H9 (cell line): ENCODE measurements at regions not wholly inside any gene's neighbourhood (a gene's known extent, or its start where the extent isn't known, plus 50 kb on each side); places are given as distances from the start of the nearest gene placed in this dataset.

Source experiments
- DNase-seq: peaks from one replicate; pipeline ENCODE4 v3.0.0-alpha.2; 2017
- H2AFZ ChIP-seq: one replicate; pipeline ENCODE4 v1.6.1; 2013; ENCODE audit warnings: mild to moderate bottlenecking, low read length, control low read depth, moderate library complexity
- H2AK5ac ChIP-seq: 2 replicates; pipeline ENCODE4 v1.6.1; 2013; ENCODE audit warnings: low read length, control low read depth, mixed read lengths; ENCODE audit not compliant: insufficient read length
- H2BK120ac ChIP-seq: one replicate; pipeline ENCODE4 v1.6.1; 2013; ENCODE audit warnings: low read depth, mild to moderate bottlenecking, low read length, control low read depth, inconsistent platforms; ENCODE audit not compliant: poor library complexity, severe bottlenecking
- H2BK12ac ChIP-seq: 2 replicates; pipeline ENCODE4 v1.6.1; 2013; ENCODE audit warnings: low read length, control low read depth, mixed read lengths, low read depth; ENCODE audit not compliant: insufficient read length
- H2BK15ac ChIP-seq: 2 replicates; pipeline ENCODE4 v1.6.1; 2013; ENCODE audit warnings: low read depth, low read length, control low read depth
- H2BK20ac ChIP-seq: one replicate; pipeline ENCODE4 v1.6.1; 2013; ENCODE audit warnings: low read depth, mild to moderate bottlenecking, low read length, control low read depth, inconsistent platforms; ENCODE audit not compliant: poor library complexity, severe bottlenecking
- H2BK5ac ChIP-seq: 2 replicates; pipeline ENCODE4 v1.6.1; 2013; ENCODE audit warnings: low read length, control low read depth, mixed read lengths; ENCODE audit not compliant: insufficient read length
- H3K14ac ChIP-seq: 2 replicates; pipeline ENCODE4 v1.6.1; 2013; ENCODE audit warnings: low read length, control low read depth; ENCODE audit not compliant: insufficient read depth
- H3K18ac ChIP-seq: 2 replicates; pipeline ENCODE4 v1.6.1; 2013; ENCODE audit warnings: low read depth, mild to moderate bottlenecking, mixed read lengths, low read length, control low read depth; ENCODE audit not compliant: insufficient read length
- H3K23ac ChIP-seq: 2 replicates; pipeline ENCODE4 v1.6.1; 2013; ENCODE audit warnings: low read length, control low read depth, mixed read lengths, low read depth; ENCODE audit not compliant: insufficient read length
- H3K23me2 ChIP-seq: 2 replicates; pipeline ENCODE4 v1.6.1; 2013; ENCODE audit warnings: low read depth, mild to moderate bottlenecking, mixed read lengths, low read length, control low read depth; ENCODE audit not compliant: insufficient read length, poor library complexity, severe bottlenecking
- H3K27ac ChIP-seq: 2 replicates; pipeline ENCODE4 v1.5.1; 2013; ENCODE audit warnings: low read length, control low read depth, mixed read lengths, low read depth; ENCODE audit not compliant: insufficient read length
- H3K27me3 ChIP-seq: 2 replicates; pipeline ENCODE4 v1.6.1; 2013; ENCODE audit warnings: low read length, control low read depth, inconsistent platforms; ENCODE audit not compliant: insufficient read depth
- H3K4ac ChIP-seq: 2 replicates; pipeline ENCODE4 v1.6.1; 2013; ENCODE audit warnings: low read depth, mild to moderate bottlenecking, control low read depth, inconsistent platforms, low read length, moderate library complexity
- H3K4me1 ChIP-seq: 2 replicates; pipeline ENCODE4 v1.6.1; 2013; ENCODE audit warnings: low read length, control low read depth, inconsistent platforms; ENCODE audit not compliant: insufficient read depth
- H3K4me2 ChIP-seq: 2 replicates; pipeline ENCODE4 v1.6.1; 2013; ENCODE audit warnings: low read length, control low read depth, mixed read lengths; ENCODE audit not compliant: insufficient read length, insufficient read depth
- H3K56ac ChIP-seq: 2 replicates; pipeline ENCODE4 v1.6.1; 2013; ENCODE audit warnings: low read depth, mild to moderate bottlenecking, mixed read lengths, low read length, control low read depth; ENCODE audit not compliant: insufficient read length
- H3K79me1 ChIP-seq: 2 replicates; pipeline ENCODE4 v1.6.1; 2013; ENCODE audit warnings: low read depth, mild to moderate bottlenecking, moderate library complexity, low read length, control low read depth, inconsistent platforms; ENCODE audit not compliant: insufficient read depth, poor library complexity, severe bottlenecking
- H3K79me2 ChIP-seq: 2 replicates; pipeline ENCODE4 v1.6.1; 2013; ENCODE audit warnings: low read length, control low read depth, inconsistent platforms; ENCODE audit not compliant: insufficient read depth
- H3K9ac ChIP-seq: 2 replicates; pipeline ENCODE4 v1.6.1; 2013; ENCODE audit warnings: low read length, control low read depth, mixed read lengths; ENCODE audit not compliant: insufficient read length; ENCODE audit errors: extremely low read depth
- H3K9me3 ChIP-seq: one replicate; pipeline ENCODE4 v1.6.1; 2013; ENCODE audit warnings: low read depth, low read length, inconsistent platforms; ENCODE audit not compliant: control insufficient read depth
- H3T11ph ChIP-seq: one replicate; pipeline ENCODE4 v1.6.1; 2013; ENCODE audit warnings: mild to moderate bottlenecking, low read length, control low read depth, inconsistent platforms
- H4K20me1 ChIP-seq: one replicate; pipeline ENCODE4 v1.6.1; 2013; ENCODE audit not compliant: control insufficient read depth, insufficient read length, insufficient read depth
- H4K5ac ChIP-seq: 2 replicates; pipeline ENCODE4 v1.6.1; 2013; ENCODE audit warnings: low read depth, mild to moderate bottlenecking, mixed read lengths, low read length, control low read depth; ENCODE audit not compliant: insufficient read length
- H4K8ac ChIP-seq: replicated peaks from 2 replicates; pipeline ENCODE4 v1.6.1; 2013; ENCODE audit warnings: low read length, control low read depth, mixed read lengths, low read depth; ENCODE audit not compliant: insufficient read length
- H4K91ac ChIP-seq: 2 replicates; pipeline ENCODE4 v1.6.1; 2013; ENCODE audit warnings: low read depth, mild to moderate bottlenecking, moderate library complexity, mixed read lengths, low read length, control low read depth; ENCODE audit not compliant: insufficient read length
- H3K27ac Mint-ChIP-seq, 3 experiments: 2 replicates in 2 of 3; 3 replicates in 1 of 3; pipeline ENCODE4 v1.8.0; 2020 to 2021; ENCODE audit warnings: mixed read lengths in 3 of 3, mild to moderate bottlenecking in 1 of 3, moderate library complexity in 1 of 3
- H3K27me3 Mint-ChIP-seq: 2 replicates; pipeline ENCODE4 v1.8.0; 2021; ENCODE audit warnings: low read depth, mild to moderate bottlenecking, moderate library complexity, mixed read lengths
- H3K36me3 Mint-ChIP-seq, 3 experiments: 2 replicates in 2 of 3; 3 replicates in 1 of 3; pipeline ENCODE4 v1.8.0; 2020 to 2021; ENCODE audit warnings: low read depth in 3 of 3, mixed read lengths in 3 of 3; ENCODE audit not compliant: insufficient read depth in 1 of 3
- H3K4me1 Mint-ChIP-seq, 2 experiments: 2 replicates each; pipeline ENCODE4 v1.8.0; 2020; ENCODE audit warnings: mixed read lengths in 2 of 2
- H3K4me3 Mint-ChIP-seq, 2 experiments: 2 replicates in 1 of 2; 3 replicates in 1 of 2; pipeline ENCODE4 v1.8.0; 2020 to 2021; ENCODE audit warnings: mild to moderate bottlenecking in 2 of 2, mixed read lengths in 2 of 2, moderate library complexity in 1 of 2
- H3K9me3 Mint-ChIP-seq, 2 experiments: 2 replicates in 1 of 2; 3 replicates in 1 of 2; pipeline ENCODE4 v1.8.0; 2020; ENCODE audit warnings: mild to moderate bottlenecking in 2 of 2, mixed read lengths in 2 of 2, moderate library complexity in 1 of 2
- CTCF ChIP-seq: fragments of 200-600 bp; sonication (generic); conservative IDR thresholded peaks from 3 replicates; pipeline ENCODE4 v1.8.0; 2021; ENCODE audit warnings: antibody characterized with exemption, mild to moderate bottlenecking
- WGBS: extraction: QIAGEN DNeasy Blood & Tissue Kit; methylation state at CpG from one replicate; pipeline ENCODE4 v1.1.7; 2013; ENCODE audit warnings: missing lambda C conversion rate, low lambda C conversion rate, mixed read lengths; ENCODE audit not compliant: insufficient read length; ENCODE audit errors: extremely low coverage; 5-methylcytosine and 5-hydroxymethylcytosine counted together

GRCh38 chr18:72273025-72273424, 271.1 kb downstream of the CBLN2 start:
- H4K91ac ChIP-seq, result no peak overlapping the region
- H2AK5ac ChIP-seq, result no peak overlapping the region
- no peaks in the 10 kb centered on the region for H3K79me2 ChIP-seq
- H4K5ac ChIP-seq, result no peak overlapping the region
- H3K4ac ChIP-seq, result no peak overlapping the region
- H3K14ac ChIP-seq, result no peak overlapping the region
- Mint-ChIP-seq H3K27ac (no peak overlapping the region), H3K9me3 (peaks cover 10 to 15% of the 10 kb centered on the region in 2 experiments; a peak in 4 of 5 replicates), H3K4me1 (no peaks in the 10 kb centered on the region), H3K36me3 (peaks cover 0 to 2% (median 0%) of the 10 kb centered on the region in 3 experiments; a peak in 2 of 7 replicates), H3K4me3 (no peak overlapping the region), H3K27me3 (no peaks in the 10 kb centered on the region; the same call in none of the 2 replicates)
- no peak overlapping the region for H4K8ac ChIP-seq
- H3K4me1 ChIP-seq, result no peaks in the 10 kb centered on the region
- no peak overlapping the region for H2BK12ac ChIP-seq
- no peak overlapping the region for H2BK20ac ChIP-seq
- no peak for DNase-seq
- no peak overlapping the region for H2BK120ac ChIP-seq
- H3K79me1 ChIP-seq, result no peaks in the 10 kb centered on the region
- no peak overlapping the region for H3K9ac ChIP-seq
- H4K20me1 ChIP-seq, result no peaks in the 10 kb centered on the region
- no peak overlapping the region for H2BK15ac ChIP-seq
- no peak for TF ChIP-seq CTCF
- H3K23ac ChIP-seq, result no peak overlapping the region
- no peaks in the 10 kb centered on the region for H3K9me3 ChIP-seq
- H2AFZ ChIP-seq, result no peak overlapping the region
- H3K18ac ChIP-seq, result no peak overlapping the region
- no CpG with 5 or more reads among the region's 2 CpGs for WGBS
- H3K27ac ChIP-seq, result no peak overlapping the region
- no peak overlapping the region for H2BK5ac ChIP-seq
- H3T11ph ChIP-seq, result no peak overlapping the region
- no peaks in the 10 kb centered on the region for H3K23me2 ChIP-seq
- no peak overlapping the region for H3K4me2 ChIP-seq
- no peaks in the 10 kb centered on the region for H3K27me3 ChIP-seq
- no peak overlapping the region for H3K56ac ChIP-seq
